Caco-2 (cell line): ENCODE measurements at regions not wholly inside any gene's neighbourhood (a gene's known extent, or its start where the extent isn't known, plus 50 kb on each side); places are given as distances from the start of the nearest gene placed in this dataset.

Source experiments
- BruUV-seq: library from RNA; stranded (reverse); fragments of 400-500 nt; replicated peaks from 2 replicates; lab custom pipeline; 2021; lab: Mats Ljungman, UMichigan
- CTCF ChIA-PET: fragments of 300-600 bp; sonication (Branson Sonifier 250); formaldehyde crosslinking; loops from one replicate; lab custom pipeline; 2022; ENCODE audit warnings: antibody characterized with exemption; lab: Charles Lee
- POLR2A ChIA-PET: fragments of 300-600 bp; sonication (Branson Sonifier 250); formaldehyde crosslinking; loops from one replicate; lab custom pipeline; 2022; ENCODE audit warnings: antibody characterized with exemption; lab: Charles Lee
- DNase-seq, 2 experiments: peaks; one replicate each; pipeline versions ENCODE4 v3.0.0 to v3.0.0-alpha.2; 2020 to 2022
- H3K27me3 ChIP-seq: replicated peaks from 2 replicates; pipeline ENCODE4 v1.6.0; 2011; ENCODE audit warnings: low read length; ENCODE audit not compliant: control insufficient read depth, insufficient read depth
- H3K36me3 ChIP-seq: 2 replicates; pipeline ENCODE4 v1.5.1; 2011; ENCODE audit warnings: low read length; ENCODE audit not compliant: control insufficient read depth, insufficient read depth
- H3K4me1 ChIP-seq: fragments of 250-450 bp; sonication (Bioruptor Pico); 2 replicates; pipeline ENCODE4 v1.5.1; 2020; ENCODE audit warnings: mild to moderate bottlenecking
- H3K4me3 ChIP-seq: 2 replicates; pipeline ENCODE4 v1.5.1; 2011; ENCODE audit warnings: low read depth, mild to moderate bottlenecking, control low read depth, low read length
- H3K9me3 ChIP-seq: fragments of 250-450 bp; sonication (Bioruptor Pico); 2 replicates; pipeline ENCODE4 v1.5.1; 2020; ENCODE audit warnings: mild to moderate bottlenecking, moderate library complexity
- H3K27ac Mint-ChIP-seq: one replicate; pipeline ENCODE4 v1.8.0; 2022; ENCODE audit warnings: mixed read lengths; ENCODE audit not compliant: unreplicated experiment
- H3K27me3 Mint-ChIP-seq: one replicate; pipeline ENCODE4 v1.8.0; 2022; ENCODE audit warnings: mixed read lengths; ENCODE audit not compliant: insufficient read depth, unreplicated experiment
- H3K36me3 Mint-ChIP-seq: one replicate; pipeline ENCODE4 v1.8.0; 2022; ENCODE audit warnings: mild to moderate bottlenecking, mixed read lengths; ENCODE audit not compliant: insufficient read depth, unreplicated experiment
- H3K4me1 Mint-ChIP-seq: one replicate; pipeline ENCODE4 v1.8.0; 2022; ENCODE audit warnings: low read depth, mixed read lengths; ENCODE audit not compliant: unreplicated experiment
- H3K4me3 Mint-ChIP-seq: one replicate; pipeline ENCODE4 v1.8.0; 2022; ENCODE audit warnings: mild to moderate bottlenecking, moderate library complexity, mixed read lengths; ENCODE audit not compliant: unreplicated experiment
- H3K9me3 Mint-ChIP-seq: one replicate; pipeline ENCODE4 v1.8.0; 2022; ENCODE audit warnings: mixed read lengths; ENCODE audit not compliant: unreplicated experiment
- intact Hi-C: fragments of 100-400 bp; cut with micrococcal nuclease; formaldehyde crosslinking; loops from one replicate; pipeline ENCODE4 v1.10.0; 2022; ENCODE audit not compliant: unreplicated experiment
- TF ChIP-seq, protein P1 (sequence below), 2 experiments: fragments of 200-600 bp in 1 of 2; IDR thresholded peaks; 1 replicate in 1 of 2; 2 replicates in 1 of 2; pipeline versions ENCODE4 v1.5.1 to v1.8.0; 2011 to 2022; ENCODE audit warnings: antibody characterized with exemption in 1 of 2, control low read depth in 1 of 2, inconsistent platforms in 1 of 2, low read depth in 1 of 2, low read length in 1 of 2, mild to moderate bottlenecking in 1 of 2, moderate library complexity in 1 of 2; ENCODE audit not compliant: insufficient read depth in 1 of 2, severe bottlenecking in 1 of 2, unreplicated experiment in 1 of 2

DNA sequence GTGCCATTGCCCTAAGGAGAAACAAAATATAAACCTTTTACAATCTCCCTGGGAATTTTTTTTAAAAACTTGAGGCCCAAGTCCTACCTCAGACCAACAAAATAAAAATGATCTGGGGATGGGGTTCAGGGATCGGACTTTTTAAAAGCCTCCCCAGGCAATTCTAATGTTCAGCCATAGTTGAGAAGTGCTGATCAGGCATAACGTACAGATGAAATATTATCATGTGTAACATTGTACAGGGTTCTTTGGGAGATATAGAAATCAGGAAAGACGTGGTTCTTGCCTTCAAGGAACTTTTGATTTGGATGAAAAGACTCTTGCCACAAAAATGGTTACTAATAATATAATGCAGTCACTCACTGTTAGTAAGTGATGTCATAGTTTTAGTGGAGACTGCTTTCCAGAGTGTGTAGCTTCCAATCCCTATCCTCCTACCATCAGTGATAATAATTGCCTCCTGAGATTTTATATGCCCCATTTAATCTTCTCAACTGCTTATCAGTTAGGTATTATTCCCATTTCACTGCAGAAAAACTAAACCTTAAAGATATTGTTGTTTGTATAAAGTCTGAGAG, 135.6 kb downstream of the BRMS1L start:
- BruUV-seq, result no TSS peak
- no peaks in the 10 kb centered on the region for H3K27me3 Mint-ChIP-seq
- POLR2A ChIA-PET, result no interaction called here
- CTCF ChIA-PET, result no interaction called here
- no peak for DNase-seq
- Histone ChIP-seq H3K36me3 (no peaks in the 10 kb centered on the region), H3K4me1 (peaks cover 38% of the 10 kb centered on the region), H3K27me3 (no peaks in the 10 kb centered on the region), H3K9me3 (peaks cover 3% of the 10 kb centered on the region; the same call in 1 of the 2 replicates), H3K4me3 (no peak overlapping the region)
- no peak overlapping the region for H3K4me3 Mint-ChIP-seq
- no peak overlapping the region for H3K27ac Mint-ChIP-seq
- no peaks in the 10 kb centered on the region for H3K9me3 Mint-ChIP-seq
- TF ChIP-seq, protein P1, sequence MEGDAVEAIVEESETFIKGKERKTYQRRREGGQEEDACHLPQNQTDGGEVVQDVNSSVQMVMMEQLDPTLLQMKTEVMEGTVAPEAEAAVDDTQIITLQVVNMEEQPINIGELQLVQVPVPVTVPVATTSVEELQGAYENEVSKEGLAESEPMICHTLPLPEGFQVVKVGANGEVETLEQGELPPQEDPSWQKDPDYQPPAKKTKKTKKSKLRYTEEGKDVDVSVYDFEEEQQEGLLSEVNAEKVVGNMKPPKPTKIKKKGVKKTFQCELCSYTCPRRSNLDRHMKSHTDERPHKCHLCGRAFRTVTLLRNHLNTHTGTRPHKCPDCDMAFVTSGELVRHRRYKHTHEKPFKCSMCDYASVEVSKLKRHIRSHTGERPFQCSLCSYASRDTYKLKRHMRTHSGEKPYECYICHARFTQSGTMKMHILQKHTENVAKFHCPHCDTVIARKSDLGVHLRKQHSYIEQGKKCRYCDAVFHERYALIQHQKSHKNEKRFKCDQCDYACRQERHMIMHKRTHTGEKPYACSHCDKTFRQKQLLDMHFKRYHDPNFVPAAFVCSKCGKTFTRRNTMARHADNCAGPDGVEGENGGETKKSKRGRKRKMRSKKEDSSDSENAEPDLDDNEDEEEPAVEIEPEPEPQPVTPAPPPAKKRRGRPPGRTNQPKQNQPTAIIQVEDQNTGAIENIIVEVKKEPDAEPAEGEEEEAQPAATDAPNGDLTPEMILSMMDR (IDR thresholded peaks at IDR 0.05; ENCODE audit: insufficient read depth in 1 of 2, low read depth in 1 of 2, low read length in 1 of 2, severe bottlenecking in 1 of 2, unreplicated experiment in 1 of 2), result no peak
- intact Hi-C loops, result loop anchor here (5.0 kb wide), 1 partner anchor 66 kb away; no protein-coding TSS in a partner anchor
- H3K36me3 Mint-ChIP-seq, result no peaks in the 10 kb centered on the region
- peaks cover 18% of the 10 kb centered on the region for H3K4me1 Mint-ChIP-seq

DNA sequence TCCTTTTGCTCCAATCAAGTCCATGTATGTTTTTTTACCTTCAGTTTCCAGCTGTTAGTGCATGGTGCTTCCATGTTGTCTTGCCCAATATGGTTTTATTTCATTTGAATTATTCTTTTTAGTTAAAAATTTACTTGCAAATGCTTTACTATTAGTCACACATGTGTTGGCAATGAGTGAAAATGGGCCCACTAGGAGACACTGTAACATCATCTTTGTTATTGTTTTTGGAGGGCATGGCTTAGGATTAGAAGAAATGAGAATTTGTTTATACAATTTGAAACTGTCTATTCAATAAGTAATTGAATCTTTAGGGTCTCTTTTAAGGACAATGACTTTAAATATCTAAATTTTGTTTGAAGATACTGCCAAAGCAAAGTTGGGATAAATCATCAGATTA, 133.7 kb downstream of the BRMS1L start:
- H3K27me3 ChIP-seq, result no peaks in the 10 kb centered on the region
- H3K27me3 Mint-ChIP-seq, result no peaks in the 10 kb centered on the region
- POLR2A ChIA-PET, result no interaction called here
- H3K27ac Mint-ChIP-seq, result no peak overlapping the region
- H3K36me3 ChIP-seq, result no peaks in the 10 kb centered on the region
- no peaks in the 10 kb centered on the region; the same call in 1 of the 2 replicates for H3K9me3 ChIP-seq
- no peak overlapping the region for H3K4me3 Mint-ChIP-seq
- peaks cover 23% of the 10 kb centered on the region for H3K4me1 ChIP-seq
- no peak overlapping the region for H3K4me3 ChIP-seq
- H3K4me1 Mint-ChIP-seq, result peaks cover 11% of the 10 kb centered on the region
- TF ChIP-seq, protein P1 (IDR thresholded peaks at IDR 0.05; ENCODE audit: insufficient read depth in 1 of 2, low read depth in 1 of 2, low read length in 1 of 2, severe bottlenecking in 1 of 2, unreplicated experiment in 1 of 2), result no peak
- CTCF ChIA-PET, result no interaction called here
- no peaks in the 10 kb centered on the region for H3K36me3 Mint-ChIP-seq
- H3K9me3 Mint-ChIP-seq, result no peaks in the 10 kb centered on the region
- BruUV-seq, result no TSS peak
- DNase-seq, result no peak
- intact Hi-C loops, result loop anchor here (5.0 kb wide), 1 partner anchor 67 kb away; no protein-coding TSS in a partner anchor

DNA sequence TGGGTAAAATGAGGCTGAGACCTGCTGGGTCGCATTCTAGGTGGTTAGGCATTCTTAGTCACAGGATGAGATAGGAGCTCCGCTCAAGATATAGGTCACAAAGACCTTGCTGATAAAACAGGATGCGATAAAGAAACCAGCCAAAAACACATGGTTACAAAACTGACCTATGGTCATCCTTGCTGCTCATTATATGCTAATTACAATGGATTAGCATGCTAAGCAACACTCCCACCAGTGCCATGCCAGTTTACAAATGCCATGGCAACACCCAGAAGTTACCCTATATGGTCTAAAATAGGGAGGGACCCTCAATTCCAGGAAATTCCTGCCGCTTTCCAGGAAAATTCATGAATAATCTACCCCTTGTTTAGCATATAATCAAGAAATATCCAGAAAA, 132.4 kb downstream of the BRMS1L start:
- Histone ChIP-seq H3K4me3 (no peak overlapping the region), H3K9me3 (no peaks in the 10 kb centered on the region), H3K27me3 (no peaks in the 10 kb centered on the region), H3K4me1 (peaks cover 14% of the 10 kb centered on the region), H3K36me3 (no peaks in the 10 kb centered on the region)
- Mint-ChIP-seq H3K27me3 (no peaks in the 10 kb centered on the region), H3K4me1 (no peaks in the 10 kb centered on the region), H3K27ac (no peak overlapping the region), H3K4me3 (no peak overlapping the region), H3K9me3 (no peaks in the 10 kb centered on the region), H3K36me3 (no peaks in the 10 kb centered on the region)
- ChIA-PET POLR2A (no interaction called here), CTCF (no interaction called here)
- DNase-seq, result no peak
- no TSS peak for BruUV-seq
- TF ChIP-seq, protein P1 (IDR thresholded peaks at IDR 0.05; ENCODE audit: insufficient read depth in 1 of 2, low read depth in 1 of 2, low read length in 1 of 2, severe bottlenecking in 1 of 2, unreplicated experiment in 1 of 2), result no peak
- intact Hi-C loops, result no loop called here
